ENCODE measurements at regions not wholly inside any gene's neighbourhood (a gene's known extent, or its start where the extent isn't known, plus 50 kb on each side); places are given as distances from the start of the nearest gene placed in this dataset.
A peak's percentile ranks its signal among the peaks of the same experiment; 100 is the strongest.

- no peak for DNase-seq (ENCODE audit: low spot score)
These were observed 94.0 kb upstream of the SULT1C3 start for GRCh38 chr2:108145557-108146326.

GRCh38 chr2:108148555-108148954 lies 91.2 kb upstream of the SULT1C3 start:
- no peak for DNase-seq (ENCODE audit: low spot score)

GRCh38 chr2:108154366-108155061 lies 85.3 kb upstream of the SULT1C3 start:
- no peak for DNase-seq (ENCODE audit: low spot score)

DNA sequence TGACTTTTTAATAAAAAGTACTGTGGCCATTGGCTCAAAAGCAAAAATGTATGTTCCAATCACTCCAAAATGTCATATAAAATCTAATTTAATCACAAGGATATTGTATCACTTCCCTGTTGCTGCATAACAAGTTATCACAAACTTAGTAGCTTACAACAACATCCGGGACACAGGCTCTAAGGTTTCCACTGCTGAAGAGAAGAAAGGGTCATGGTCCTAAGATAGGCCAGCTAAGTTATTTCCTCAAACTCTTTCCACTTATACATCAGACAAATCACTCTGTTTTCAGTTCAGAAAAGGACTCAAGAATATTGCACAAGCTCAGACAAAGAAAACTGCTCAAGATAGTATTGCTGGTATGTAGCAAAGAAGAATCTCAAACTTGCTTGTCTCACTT lies 78.5 kb upstream of the SULT1C3 start:
- DNase-seq (ENCODE audit: low spot score), result no peak

DNA sequence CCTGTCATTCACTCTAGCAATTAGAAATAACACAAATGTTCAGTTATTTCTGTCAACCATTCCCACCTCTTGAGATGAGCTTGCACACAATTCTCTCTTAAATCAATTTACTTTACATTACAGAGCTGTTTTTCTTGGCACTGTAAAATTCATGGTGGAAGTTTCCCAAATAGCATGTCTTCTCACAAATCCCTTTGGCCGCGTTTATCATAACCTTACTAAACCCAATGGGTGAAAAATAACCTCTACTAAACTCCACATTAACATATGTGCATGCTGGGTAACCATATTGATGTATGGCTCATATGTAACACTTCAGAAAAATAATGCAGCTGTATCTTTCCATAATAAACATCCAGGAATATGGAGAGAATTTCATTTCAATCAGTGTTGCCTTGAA lies 75.5 kb upstream of the SULT1C3 start:
- no peak for DNase-seq (ENCODE audit: low spot score)

DNA sequence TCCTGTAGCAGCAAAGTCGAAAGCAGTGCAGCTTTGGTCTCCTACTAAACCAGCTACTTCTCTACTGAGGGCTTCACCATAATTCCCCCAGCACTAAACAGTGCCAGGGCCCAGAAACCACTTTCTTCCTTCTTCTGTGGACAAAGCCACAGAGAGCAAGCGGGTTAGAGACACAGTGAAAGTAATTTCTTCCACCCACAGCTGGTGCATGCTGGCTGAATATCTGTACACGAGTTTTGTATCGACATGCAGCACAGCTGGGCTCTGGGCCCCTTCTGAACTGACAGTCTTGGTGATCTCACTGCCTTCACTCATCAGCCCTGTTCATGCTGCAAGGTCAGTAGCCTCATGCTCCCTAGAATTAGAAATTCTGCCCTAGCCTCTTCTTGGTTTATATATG lies 74.0 kb upstream of the SULT1C3 start:
- DNase-seq (ENCODE audit: low spot score), result no peak

- DNase-seq (ENCODE audit: low spot score), result no peak
These were observed 72.1 kb upstream of the SULT1C3 start for GRCh38 chr2:108167699-108168098.

GRCh38 chr2:108169982-108170625 lies 69.7 kb upstream of the SULT1C3 start:
- peak; percentile 9 for DNase-seq (ENCODE audit: low spot score)

GRCh38 chr2:108171657-108172056 lies 68.1 kb upstream of the SULT1C3 start:
- DNase-seq (ENCODE audit: low spot score), result no peak

DNA sequence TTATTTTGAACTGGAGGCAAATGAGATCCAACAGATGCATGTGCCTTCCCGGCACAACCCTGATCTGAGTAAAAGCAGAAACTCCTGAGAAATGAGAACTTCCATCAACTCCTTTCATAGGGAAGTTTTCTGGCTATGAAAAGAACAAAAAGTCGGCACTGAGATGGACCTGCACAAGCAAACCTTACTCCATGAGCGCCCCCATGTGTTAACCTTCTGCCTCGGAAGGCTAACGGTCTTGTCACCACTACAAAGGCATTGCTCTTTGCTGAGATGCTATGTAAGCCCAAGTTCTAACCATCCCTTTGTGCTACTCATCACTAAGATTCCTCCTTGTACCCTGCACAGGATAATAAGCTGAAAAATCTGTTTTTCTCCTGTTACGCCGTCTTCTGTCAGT lies 57.3 kb upstream of the SULT1C3 start:
- DNase-seq (ENCODE audit: low spot score), result no peak

- peak; percentile 9 for DNase-seq (ENCODE audit: low spot score)
These were observed 55.3 kb upstream of the SULT1C3 start for GRCh38 chr2:108184419-108184818.

- no peak for DNase-seq (ENCODE audit: low spot score)
These were observed 50.5 kb upstream of the SULT1C3 start for GRCh38 chr2:108189316-108189715.

Data from AG08396 (cell line).